Epithelial cell of prostate (primary cell): ENCODE measurements at regions not wholly inside any gene's neighbourhood (a gene's known extent, or its start where the extent isn't known, plus 50 kb on each side); places are given as distances from the start of the nearest gene placed in this dataset.

ENCODE experiments used
- DNase-seq: peaks from one replicate; pipeline ENCODE4 v3.0.0-alpha.2; 2011; ENCODE audit warnings: low read depth, low spot score
- H3K27ac ChIP-seq: fragments of 450-650 bp; 2 replicates; pipeline ENCODE4 v1.5.1; 2017; ENCODE audit warnings: mild to moderate bottlenecking

- DNase-seq: no peak
- H3K27ac ChIP-seq: no peak overlapping the region
These were observed 357.0 kb upstream of the FLRT2 start for GRCh38 chr14:85172889-85173477.

- no peak for DNase-seq
- no peak overlapping the region for H3K27ac ChIP-seq
These were observed 354.4 kb upstream of the FLRT2 start for GRCh38 chr14:85175556-85175955.

GRCh38 chr14:85178864-85179263 lies 351.1 kb upstream of the FLRT2 start:
- no peak overlapping the region for H3K27ac ChIP-seq
- DNase-seq: peak; percentile 10

GRCh38 chr14:85180876-85181275 lies 349.1 kb upstream of the FLRT2 start:
- no peak for DNase-seq
- no peak overlapping the region for H3K27ac ChIP-seq

- H3K27ac ChIP-seq: no peak overlapping the region
- no peak for DNase-seq
These were observed 347.7 kb upstream of the FLRT2 start for GRCh38 chr14:85182282-85182681.

GRCh38 chr14:85186082-85186481 lies 343.9 kb upstream of the FLRT2 start:
- no peak overlapping the region for H3K27ac ChIP-seq
- DNase-seq: no peak

- no peak overlapping the region for H3K27ac ChIP-seq
- no peak for DNase-seq
These were observed 342.4 kb upstream of the FLRT2 start for GRCh38 chr14:85187521-85187920.

- peak overlapping the region; percentile 56 for H3K27ac ChIP-seq
These were observed 341.1 kb upstream of the FLRT2 start for GRCh38 chr14:85188836-85189235.

GRCh38 chr14:85189253-85189652 lies 340.7 kb upstream of the FLRT2 start:
- DNase-seq: peak; percentile 46
- peak overlapping the region; percentile 56 for H3K27ac ChIP-seq

More at GRCh38 chr14:85188836-85189235, 341.1 kb upstream of the FLRT2 start:
- DNase-seq: no peak

GRCh38 chr14:85190251-85190650 lies 339.7 kb upstream of the FLRT2 start:
- no peak for DNase-seq
- H3K27ac ChIP-seq: no peak overlapping the region

- no peak for DNase-seq
- no peak overlapping the region for H3K27ac ChIP-seq
These were observed 338.0 kb upstream of the FLRT2 start for GRCh38 chr14:85191986-85192385.

GRCh38 chr14:85195872-85196477 lies 334.0 kb upstream of the FLRT2 start:
- no peak for DNase-seq

GRCh38 chr14:85198001-85198400 lies 331.9 kb upstream of the FLRT2 start:
- DNase-seq: no peak
- H3K27ac ChIP-seq: no peak overlapping the region

More at GRCh38 chr14:85195872-85196477, 334.0 kb upstream of the FLRT2 start:
- H3K27ac ChIP-seq: no peak overlapping the region

- DNase-seq: no peak
These were observed 324.1 kb upstream of the FLRT2 start for GRCh38 chr14:85205875-85206274.

GRCh38 chr14:85214471-85214870 lies 315.5 kb upstream of the FLRT2 start:
- peak overlapping the region; percentile 14 for H3K27ac ChIP-seq
- DNase-seq: peak; percentile 26

More at GRCh38 chr14:85205875-85206274, 324.1 kb upstream of the FLRT2 start:
- H3K27ac ChIP-seq: no peak overlapping the region

GRCh38 chr14:85217412-85217811 lies 312.5 kb upstream of the FLRT2 start:
- no peak for DNase-seq
- no peak overlapping the region for H3K27ac ChIP-seq

GRCh38 chr14:85218982-85219381 lies 311.0 kb upstream of the FLRT2 start:
- H3K27ac ChIP-seq: no peak overlapping the region
- DNase-seq: no peak

GRCh38 chr14:85221832-85222231 lies 308.1 kb upstream of the FLRT2 start:
- DNase-seq: no peak
- H3K27ac ChIP-seq: no peak overlapping the region

GRCh38 chr14:85222341-85222740 lies 307.6 kb upstream of the FLRT2 start:
- DNase-seq: no peak
- H3K27ac ChIP-seq: no peak overlapping the region

- no peak overlapping the region for H3K27ac ChIP-seq
- no peak for DNase-seq
These were observed 306.3 kb upstream of the FLRT2 start for GRCh38 chr14:85223667-85224066.

GRCh38 chr14:85224241-85224640 lies 305.7 kb upstream of the FLRT2 start:
- no peak for DNase-seq

GRCh38 chr14:85233756-85234155 lies 296.2 kb upstream of the FLRT2 start:
- peak; percentile 81 for DNase-seq
- H3K27ac ChIP-seq: peak overlapping the region; percentile 88

More at GRCh38 chr14:85224241-85224640, 305.7 kb upstream of the FLRT2 start:
- no peak overlapping the region for H3K27ac ChIP-seq
